Pancreas (tissue), 10 donors: ENCODE measurements at regions not wholly inside any gene's neighbourhood (a gene's known extent, or its start where the extent isn't known, plus 50 kb on each side); places are given as distances from the start of the nearest gene placed in this dataset.
"Not testable (repeated sequence)": the region's sequence is repeated elsewhere in the genome, so short reads cannot be mapped to it uniquely, and the experiment has no call there.

Experiments
- ATAC-seq, 4 donors: fragments of 200-7000 bp; cut with Tn5 transposase; one replicate each; pipeline versions ENCODE4 v1.8.0 to v1.9.1; 2020; ENCODE audit warnings: mild to moderate bottlenecking in 4 of 4, moderate library complexity in 4 of 4
- DNase-seq, 6 donors: peaks; one replicate each; pipeline ENCODE4 v3.0.0-alpha.2; 2020
- FAIRE-seq: peaks from 2 replicates; lab custom pipeline; 2012; peaks lifted over from hg19 to GRCh38; lab: Jason Lieb, UNC
- H3K27ac ChIP-seq, 4 donors: fragments of 200-600 bp; sonication (generic); 1 replicate in 3 of 4; 2 replicates in 1 of 4; pipeline versions ENCODE4 v1.5.0 to v1.8.0; 2020
- H3K27me3 ChIP-seq, 4 donors: fragments of 200-600 bp; one replicate each; pipeline ENCODE4 v1.8.0; 2021
- H3K36me3 ChIP-seq, 3 donors: fragments of 200-600 bp; sonication (generic) in 1 of 3; one replicate each; pipeline versions ENCODE4 v1.5.0 to v1.8.0; 2020 to 2021
- H3K4me1 ChIP-seq, 3 donors: fragments of 200-600 bp; one replicate each; pipeline ENCODE4 v1.8.0; 2021
- H3K4me3 ChIP-seq, 4 donors: fragments of 200-600 bp; sonication (generic) in 2 of 4; one replicate each; pipeline versions ENCODE4 v1.5.0 to v1.8.0; 2020 to 2021
- H3K9me3 ChIP-seq, 4 donors: fragments of 200-600 bp; one replicate each; pipeline ENCODE4 v1.8.0; 2021
- WGBS, 2 donors: extraction: QIAGEN DNeasy Blood & Tissue Kit; methylation state at CpG; one replicate each; pipeline ENCODE4 v1.1.7; 2013; 5-methylcytosine and 5-hydroxymethylcytosine counted together
- intact Hi-C, 3 donors: fragments of 100-400 bp; cut with DNase I; formaldehyde crosslinking; loops; one replicate each; pipeline versions ENCODE4 v1.11.1 to v1.14.2; 2022
- TF ChIP-seq, protein P1 (sequence below), 4 donors: fragments of 200-600 bp; sonication (generic) in 3 of 4; IDR thresholded peaks; one replicate each; pipeline versions ENCODE4 v1.5.0 to v1.8.0; 2021; ENCODE audit warnings: antibody characterized with exemption in 4 of 4
- donor health status: healthy with polysubstance abuse.
- donor health status: DM: no; HTN: no; CAD: no; lungs with moderate emphysema.
- donor health status: DM: no; HTN: no; CAD: no.
- donor health status: control.
- donor health status: control.
- donor health status: Bipolar disorder and iron deficiency.
- donor health status: DM: yes; HTN: yes; CAD: no.
- donor health status: DM: no; HTN: no; CAD: no.
- donor health status: DM: no; HTN: no; CAD: no.
- donor health status: DM: yes; HTN: yes; CAD: no.

- H3K4me1 ChIP-seq: no peaks in the 10 kb centered on the region
- TF ChIP-seq, protein P1, sequence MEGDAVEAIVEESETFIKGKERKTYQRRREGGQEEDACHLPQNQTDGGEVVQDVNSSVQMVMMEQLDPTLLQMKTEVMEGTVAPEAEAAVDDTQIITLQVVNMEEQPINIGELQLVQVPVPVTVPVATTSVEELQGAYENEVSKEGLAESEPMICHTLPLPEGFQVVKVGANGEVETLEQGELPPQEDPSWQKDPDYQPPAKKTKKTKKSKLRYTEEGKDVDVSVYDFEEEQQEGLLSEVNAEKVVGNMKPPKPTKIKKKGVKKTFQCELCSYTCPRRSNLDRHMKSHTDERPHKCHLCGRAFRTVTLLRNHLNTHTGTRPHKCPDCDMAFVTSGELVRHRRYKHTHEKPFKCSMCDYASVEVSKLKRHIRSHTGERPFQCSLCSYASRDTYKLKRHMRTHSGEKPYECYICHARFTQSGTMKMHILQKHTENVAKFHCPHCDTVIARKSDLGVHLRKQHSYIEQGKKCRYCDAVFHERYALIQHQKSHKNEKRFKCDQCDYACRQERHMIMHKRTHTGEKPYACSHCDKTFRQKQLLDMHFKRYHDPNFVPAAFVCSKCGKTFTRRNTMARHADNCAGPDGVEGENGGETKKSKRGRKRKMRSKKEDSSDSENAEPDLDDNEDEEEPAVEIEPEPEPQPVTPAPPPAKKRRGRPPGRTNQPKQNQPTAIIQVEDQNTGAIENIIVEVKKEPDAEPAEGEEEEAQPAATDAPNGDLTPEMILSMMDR (IDR thresholded peaks at IDR 0.05): no peak
- no peak overlapping the region for H3K4me3 ChIP-seq
- no peak overlapping the region for H3K27ac ChIP-seq
- ATAC-seq (no peak), DNase-seq (no peak), FAIRE-seq (no peak)
- 42 to 55% methylated on average over 2 of the region's 2 CpGs for WGBS, 2 donors
- H3K27me3 ChIP-seq: peaks cover 0 to 23% (median 5%) of the 10 kb centered on the region in 4 donors
- no peaks in the 10 kb centered on the region for H3K9me3 ChIP-seq
- intact Hi-C loops: no loop called here
- no peaks in the 10 kb centered on the region for H3K36me3 ChIP-seq
These were observed 116.4 kb downstream of the PWWP3B start for GRCh38 chrX:106284431-106285025.

- H3K9me3 ChIP-seq: no peaks in the 10 kb centered on the region
- no peak overlapping the region for H3K4me3 ChIP-seq
- no peak for DNase-seq
- H3K27ac ChIP-seq: no peak overlapping the region
- no peaks in the 10 kb centered on the region for H3K4me1 ChIP-seq
- TF ChIP-seq, protein P1 (IDR thresholded peaks at IDR 0.05): no peak
- 3 to 7% methylated on average over 1 of the region's 1 CpG for WGBS, 2 donors
- peak in 1 of 4 donors; percentile 52 for ATAC-seq
- H3K36me3 ChIP-seq: no peaks in the 10 kb centered on the region
- H3K27me3 ChIP-seq: peaks cover 0 to 11% (median 2%) of the 10 kb centered on the region in 4 donors
- FAIRE-seq: no peak
- intact Hi-C loops: no loop called here
These were observed 118.0 kb downstream of the PWWP3B start for GRCh38 chrX:106286053-106286650.

GRCh38 chrX:106290778-106291177, 122.7 kb downstream of the PWWP3B start:
- H3K4me3 ChIP-seq, H3K36me3 ChIP-seq, ATAC-seq, DNase-seq, H3K9me3 ChIP-seq, H3K4me1 ChIP-seq, H3K27ac ChIP-seq, intact Hi-C loops, H3K27me3 ChIP-seq: not testable (repeated sequence)
- FAIRE-seq: peak; percentile 20
- WGBS, 2 donors: no CpG with 5 or more reads among the region's 5 CpGs

DNA sequence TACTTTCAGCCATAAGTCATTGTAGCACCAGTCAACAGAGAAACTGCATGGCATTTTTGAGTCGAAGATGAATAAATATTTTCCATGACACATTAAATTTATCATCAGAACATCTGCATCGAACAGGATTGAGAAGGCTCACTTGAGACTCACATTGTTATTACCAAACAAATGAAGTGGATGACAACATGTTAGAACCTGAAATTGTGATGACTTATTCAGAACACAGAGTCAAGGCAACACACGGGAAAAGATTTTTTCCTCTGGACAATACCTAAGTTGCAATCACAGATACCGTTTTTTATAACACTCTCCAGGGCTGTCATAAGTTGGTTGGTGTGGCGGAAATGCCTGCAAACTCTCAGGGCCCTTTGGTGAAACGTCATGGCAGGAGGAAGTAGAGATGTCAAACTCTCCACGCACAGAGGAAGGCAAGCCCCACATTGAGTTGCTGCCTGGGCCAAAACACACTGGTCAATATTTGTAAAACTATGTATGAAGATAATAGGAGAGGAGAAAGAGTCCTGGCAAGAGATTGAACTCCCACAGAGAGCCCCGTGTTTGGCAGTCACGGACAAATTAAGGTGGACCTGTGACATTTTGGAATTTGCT, 123.8 kb downstream of the PWWP3B start:
- intact Hi-C loops, H3K9me3 ChIP-seq, DNase-seq, H3K27me3 ChIP-seq, H3K4me3 ChIP-seq, H3K4me1 ChIP-seq, H3K27ac ChIP-seq, H3K36me3 ChIP-seq: not testable (repeated sequence)
- WGBS, 2 donors: no CpG with 5 or more reads among the region's 9 CpGs
- peak in 1 of 4 donors; percentile 56 for ATAC-seq
- peak; percentile 65 for FAIRE-seq

DNA sequence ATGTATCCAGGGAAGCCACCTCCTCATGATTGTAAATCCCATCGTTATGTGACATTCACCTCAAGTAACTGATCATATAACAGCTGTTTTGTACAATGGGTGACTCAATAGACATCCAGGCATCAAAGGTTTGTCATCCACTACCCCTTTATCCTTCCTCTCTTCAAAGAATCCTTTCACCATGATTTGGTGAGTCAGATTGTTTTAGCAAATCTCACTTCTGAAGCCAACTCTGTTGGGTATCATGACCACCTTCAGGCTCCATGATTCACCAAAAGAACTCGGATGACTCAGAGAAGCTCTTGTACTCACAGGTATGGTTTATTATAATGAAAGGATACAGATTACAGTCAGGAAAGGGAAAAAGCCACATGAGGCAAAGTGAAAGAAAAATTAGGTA, 132.1 kb downstream of the PWWP3B start:
- intact Hi-C loops: no loop called here
- Histone ChIP-seq H3K9me3 (no peaks in the 10 kb centered on the region), H3K27ac (no peak overlapping the region), H3K4me1 (no peaks in the 10 kb centered on the region), H3K36me3 (no peaks in the 10 kb centered on the region), H3K27me3 (peaks cover 0 to 3% (median 0%) of the 10 kb centered on the region in 4 donors), H3K4me3 (no peak overlapping the region)
- TF ChIP-seq, protein P1 (IDR thresholded peaks at IDR 0.05): no peak
- DNase-seq: no peak
- 57 to 81% methylated on average over 2 of the region's 2 CpGs for WGBS, 2 donors
- no peak for ATAC-seq
- no peak for FAIRE-seq

DNA sequence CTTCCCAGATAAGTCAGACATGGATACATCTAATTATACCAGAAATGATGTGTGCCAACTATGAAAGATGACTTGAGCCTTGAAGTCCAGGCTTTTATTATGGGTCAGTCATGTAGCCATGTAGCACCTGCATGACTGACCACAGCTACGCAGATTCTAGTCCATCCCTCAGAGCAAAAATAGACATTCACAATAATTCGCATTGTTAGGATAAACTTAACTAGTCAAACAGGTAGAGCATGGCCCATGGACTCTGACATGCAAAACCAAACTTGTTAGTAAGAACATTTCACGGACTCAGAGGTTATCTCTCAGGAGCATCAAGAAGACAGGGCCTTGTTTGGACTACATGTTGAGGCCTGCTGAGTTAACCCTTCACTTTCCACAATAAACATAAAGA, 132.6 kb downstream of the PWWP3B start:
- no peak for ATAC-seq
- no peak overlapping the region for H3K27ac ChIP-seq
- FAIRE-seq: no peak
- no peaks in the 10 kb centered on the region for H3K9me3 ChIP-seq
- no peak for DNase-seq
- no peaks in the 10 kb centered on the region for H3K4me1 ChIP-seq
- WGBS, 2 donors: 50 to 60% methylated on average over 3 of the region's 3 CpGs
- H3K36me3 ChIP-seq: no peaks in the 10 kb centered on the region
- intact Hi-C loops: no loop called here
- TF ChIP-seq, protein P1 (IDR thresholded peaks at IDR 0.05): no peak
- H3K4me3 ChIP-seq: no peak overlapping the region
- H3K27me3 ChIP-seq: peaks cover 0 to 3% (median 0%) of the 10 kb centered on the region in 4 donors
